RWPE2 (cell line): ENCODE measurements at regions not wholly inside any gene's neighbourhood (a gene's known extent, or its start where the extent isn't known, plus 50 kb on each side); places are given as distances from the start of the nearest gene placed in this dataset.

Source experiments
- ATAC-seq: fragments of 200-7000 bp; cut with Tn5 transposase; 3 replicates; pipeline ENCODE4 v1.9.1; 2021; ENCODE audit warnings: low read depth
- DNase-seq: peaks from one replicate; pipeline ENCODE4 v3.0.0-alpha.2; 2020; ENCODE audit warnings: low spot score
- H3K27ac ChIP-seq: fragments of 450-650 bp; 2 replicates; pipeline ENCODE4 v1.5.1; 2017; ENCODE audit warnings: mild to moderate bottlenecking; ENCODE audit not compliant: poor library complexity, severe bottlenecking
- H3K27me3 ChIP-seq: fragments of 250-450 bp; sonication (Bioruptor Pico); 2 replicates; pipeline ENCODE4 v1.5.1; 2021; ENCODE audit warnings: mild to moderate bottlenecking, moderate library complexity; ENCODE audit not compliant: insufficient read depth, poor library complexity, severe bottlenecking
- H3K36me3 ChIP-seq: fragments of 250-450 bp; sonication (Bioruptor Pico); 2 replicates; pipeline ENCODE4 v1.5.1; 2020; ENCODE audit warnings: low read depth, mild to moderate bottlenecking, moderate library complexity
- H3K4me1 ChIP-seq: fragments of 250-450 bp; sonication (Bioruptor Pico); 2 replicates; pipeline ENCODE4 v1.5.1; 2021; ENCODE audit warnings: mild to moderate bottlenecking, moderate library complexity; ENCODE audit not compliant: insufficient read depth, poor library complexity, severe bottlenecking
- H3K4me3 ChIP-seq: fragments of 250-450 bp; sonication (Bioruptor Pico); 2 replicates; pipeline ENCODE4 v1.5.1; 2021; ENCODE audit warnings: mild to moderate bottlenecking, moderate library complexity; ENCODE audit not compliant: severe bottlenecking
- H3K9me3 ChIP-seq: fragments of 250-450 bp; sonication (Bioruptor Pico); 2 replicates; pipeline ENCODE4 v1.5.1; 2021; ENCODE audit warnings: mild to moderate bottlenecking, moderate library complexity; ENCODE audit not compliant: severe bottlenecking
- CTCF ChIP-seq: fragments of 450-650 bp; IDR thresholded peaks from one replicate; pipeline ENCODE4 v1.5.1; 2017; ENCODE audit warnings: mild to moderate bottlenecking, moderate library complexity; ENCODE audit not compliant: poor library complexity, severe bottlenecking

DNA sequence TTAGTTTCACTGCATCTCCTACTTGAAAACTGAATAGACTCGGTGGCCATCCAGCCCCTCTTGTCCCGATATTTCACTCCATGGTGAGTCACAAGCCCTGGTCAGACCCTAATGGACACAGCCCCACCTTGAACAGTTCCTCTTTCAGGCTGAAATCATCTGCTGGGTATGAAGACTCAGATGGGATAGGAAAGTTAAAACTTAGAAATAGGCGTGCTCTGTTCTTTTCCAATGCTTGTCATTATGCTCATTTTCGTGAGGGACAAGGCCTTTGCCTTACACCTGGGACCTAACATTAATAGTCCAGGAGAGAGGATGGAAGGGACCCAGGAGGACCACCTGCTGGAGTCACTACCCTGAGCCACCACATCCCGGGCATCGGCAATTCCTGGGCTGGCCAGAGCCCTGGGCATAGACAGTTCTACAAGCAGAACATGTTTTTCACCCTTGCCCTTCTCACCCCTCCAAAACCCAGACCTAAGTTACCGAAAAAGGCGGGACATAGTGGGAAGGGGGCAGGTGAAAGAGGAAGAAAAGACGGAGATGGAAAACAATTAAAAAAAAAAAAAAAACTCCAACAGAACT lies 278.3 kb downstream of the SOX9 start:
- H3K4me1 ChIP-seq = peaks cover 9% of the 10 kb centered on the region
- TF ChIP-seq CTCF = no peak
- H3K27me3 ChIP-seq = no peaks in the 10 kb centered on the region
- peaks cover 16% of the 10 kb centered on the region for H3K36me3 ChIP-seq
- ATAC-seq (no peak), DNase-seq (no peak)
- H3K27ac ChIP-seq = no peak overlapping the region
- H3K9me3 ChIP-seq = no peaks in the 10 kb centered on the region
- H3K4me3 ChIP-seq = no peak overlapping the region

GRCh38 chr17:72399608-72400487 lies 279.0 kb downstream of the SOX9 start:
- TF ChIP-seq CTCF = no peak
- H3K36me3 ChIP-seq = peaks cover 21% of the 10 kb centered on the region
- H3K9me3 ChIP-seq = no peaks in the 10 kb centered on the region
- ATAC-seq = no peak
- no peaks in the 10 kb centered on the region for H3K27me3 ChIP-seq
- no peak overlapping the region for H3K27ac ChIP-seq
- H3K4me3 ChIP-seq = no peak overlapping the region
- H3K4me1 ChIP-seq = peaks cover 6% of the 10 kb centered on the region
- DNase-seq = no peak

- no peak for ATAC-seq
Measured at GRCh38 chr17:72400488-72400827, 279.6 kb downstream of the SOX9 start.

DNA sequence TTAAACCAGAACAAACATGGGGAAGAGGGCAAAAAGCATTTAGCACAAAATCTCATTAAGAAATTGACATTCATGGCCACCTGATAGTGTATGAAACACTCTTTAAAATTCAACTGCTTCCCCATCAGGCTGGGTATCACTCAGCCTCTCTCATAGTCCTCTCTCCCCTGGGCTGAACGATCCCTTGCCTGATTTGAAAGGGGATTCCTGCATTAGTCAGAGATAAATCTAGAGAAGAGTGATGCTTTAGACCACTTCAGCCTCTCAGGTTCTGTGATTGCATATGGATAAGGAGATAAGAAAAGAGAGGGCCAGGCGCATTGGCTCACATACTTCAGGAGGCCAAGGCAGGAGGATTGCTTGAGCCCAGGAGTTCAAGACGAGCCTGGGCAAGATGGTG lies 280.0 kb downstream of the SOX9 start:
- Histone ChIP-seq H3K27me3 (no peaks in the 10 kb centered on the region), H3K36me3 (peaks cover 21% of the 10 kb centered on the region), H3K9me3 (no peaks in the 10 kb centered on the region), H3K4me3 (no peak overlapping the region), H3K27ac (no peak overlapping the region), H3K4me1 (peaks cover 16% of the 10 kb centered on the region)
- no peak for DNase-seq
- ATAC-seq = no peak
- TF ChIP-seq CTCF = no peak

More at GRCh38 chr17:72400488-72400827, 279.6 kb downstream of the SOX9 start:
- Histone ChIP-seq H3K27me3 (no peaks in the 10 kb centered on the region), H3K4me3 (no peak overlapping the region), H3K4me1 (peaks cover 12% of the 10 kb centered on the region), H3K9me3 (no peaks in the 10 kb centered on the region), H3K27ac (no peak overlapping the region), H3K36me3 (peaks cover 21% of the 10 kb centered on the region)
- TF ChIP-seq CTCF = no peak
- no peak for DNase-seq
